Erythroblast (primary cell): ENCODE measurements at regions not wholly inside any gene's neighbourhood (a gene's known extent, or its start where the extent isn't known, plus 50 kb on each side); places are given as distances from the start of the nearest gene placed in this dataset.

Experiments
- DNase-seq, 2 experiments: peaks; one replicate each; lab custom pipeline; 2025; lab: John Stamatoyannopoulos, UW
- GATA1 ChIP-seq: IDR thresholded peaks from 2 replicates; pipeline ENCODE4 v1.6.1; 2011; ENCODE audit warnings: low read depth, mild to moderate bottlenecking, control low read depth, low read length, moderate library complexity
- POLR2A ChIP-seq: IDR thresholded peaks from 2 replicates; pipeline ENCODE4 v1.6.1; 2011; ENCODE audit warnings: mild to moderate bottlenecking, low read length

- no peak for DNase-seq
- TF ChIP-seq GATA1 (no peak), POLR2A (no peak)
These were observed 89.2 kb upstream of the GLS start for GRCh38 chr2:190791347-190791975.

GRCh38 chr2:190791976-190792575, 88.5 kb upstream of the GLS start:
- TF ChIP-seq POLR2A (no peak), GATA1 (no peak)
- no peak for DNase-seq

- no peak for DNase-seq
- TF ChIP-seq POLR2A, result no peak
- TF ChIP-seq GATA1, result no peak
These were observed 87.4 kb upstream of the GLS start for GRCh38 chr2:190792956-190793888.

- no peak for TF ChIP-seq GATA1
- DNase-seq, result no peak
These were observed 86.2 kb upstream of the GLS start for GRCh38 chr2:190794377-190794776.

- DNase-seq, result no peak
- TF ChIP-seq GATA1, result no peak
- TF ChIP-seq POLR2A, result no peak
These were observed 85.8 kb upstream of the GLS start for GRCh38 chr2:190794790-190795189.

GRCh38 chr2:190795686-190796085, 84.9 kb upstream of the GLS start:
- TF ChIP-seq GATA1, result no peak
- TF ChIP-seq POLR2A, result no peak
- DNase-seq, result no peak

GRCh38 chr2:190799999-190800398, 80.6 kb upstream of the GLS start:
- DNase-seq, result no peak

GRCh38 chr2:190800528-190800927, 80.1 kb upstream of the GLS start:
- no peak for DNase-seq
- no peak for TF ChIP-seq GATA1
- no peak for TF ChIP-seq POLR2A

More at GRCh38 chr2:190799999-190800398, 80.6 kb upstream of the GLS start:
- no peak for TF ChIP-seq GATA1
- TF ChIP-seq POLR2A, result no peak

- no peak for TF ChIP-seq POLR2A
- TF ChIP-seq GATA1, result no peak
- no peak for DNase-seq
These were observed 78.5 kb upstream of the GLS start for GRCh38 chr2:190802129-190802528.

- TF ChIP-seq POLR2A (no peak), GATA1 (no peak)
These were observed 77.9 kb upstream of the GLS start for GRCh38 chr2:190802626-190803209.

GRCh38 chr2:190804182-190804795, 76.3 kb upstream of the GLS start:
- no peak for TF ChIP-seq POLR2A
- TF ChIP-seq GATA1, result no peak
- peak in 1 of 2 experiments; percentile 3 for DNase-seq

More at GRCh38 chr2:190802626-190803209, 77.9 kb upstream of the GLS start:
- no peak for DNase-seq

GRCh38 chr2:190805126-190805525, 75.5 kb upstream of the GLS start:
- TF ChIP-seq GATA1, result no peak
- TF ChIP-seq POLR2A, result no peak
- DNase-seq, result no peak

GRCh38 chr2:190805843-190806242, 74.8 kb upstream of the GLS start:
- no peak for TF ChIP-seq GATA1
- no peak for DNase-seq
